Activated gamma-delta T cell treated with Interleukin-2 at 50 U/mL for 16 hours (primary cell): ENCODE measurements at regions not wholly inside any gene's neighbourhood (a gene's known extent, or its start where the extent isn't known, plus 50 kb on each side); places are given as distances from the start of the nearest gene placed in this dataset.
"Not testable (repeated sequence)": the region's sequence is repeated elsewhere in the genome, so short reads cannot be mapped to it uniquely, and the experiment has no call there.

Source experiments
- DNase-seq: peaks from one replicate; pipeline ENCODE4 v3.0.0-alpha.2; 2020

- DNase-seq: no peak
Observed at GRCh38 chr10:84007482-84007881, 131.8 kb upstream of the GHITM start.

GRCh38 chr10:84008878-84009277, 130.4 kb upstream of the GHITM start:
- peak; percentile 6 for DNase-seq

- DNase-seq: no peak
Observed at GRCh38 chr10:84012431-84012830, 126.9 kb upstream of the GHITM start.

- no peak for DNase-seq
Observed at GRCh38 chr10:84012831-84013458, 126.4 kb upstream of the GHITM start.

DNA sequence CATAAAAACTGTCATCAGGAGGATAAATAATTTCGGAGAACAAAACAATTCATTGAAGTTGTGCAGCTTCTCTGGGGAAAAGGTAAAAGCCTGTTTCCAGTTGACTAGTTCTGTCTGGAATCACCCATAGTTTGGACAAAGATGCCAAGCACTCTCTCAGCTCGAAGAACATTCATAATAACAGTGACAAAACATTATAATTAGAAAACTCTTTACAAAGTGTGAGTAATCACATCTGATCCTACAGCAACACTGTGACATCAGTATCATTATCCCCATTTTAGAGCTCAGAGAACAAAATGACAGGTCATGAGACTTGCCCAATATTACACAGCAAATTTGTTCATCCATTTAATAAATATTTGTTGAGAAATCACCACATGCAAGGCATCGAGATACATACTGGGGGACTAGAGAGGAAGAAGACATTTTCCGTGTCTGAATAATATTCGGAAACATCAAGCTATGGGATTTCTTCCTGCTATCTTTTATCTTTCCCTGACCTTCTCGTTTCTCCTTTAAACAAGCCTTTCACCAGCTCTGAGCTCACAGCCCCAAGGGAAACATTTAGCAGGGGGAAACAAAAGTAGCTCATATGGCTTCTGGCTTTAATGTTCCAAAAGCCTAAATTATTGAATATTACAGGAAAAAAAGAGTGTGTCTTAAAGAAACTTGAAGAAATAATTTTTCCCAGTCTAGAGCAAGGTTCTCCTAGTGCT, 123.3 kb upstream of the GHITM start:
- no peak for DNase-seq

GRCh38 chr10:84018826-84019225, 120.5 kb upstream of the GHITM start:
- no peak for DNase-seq

DNA sequence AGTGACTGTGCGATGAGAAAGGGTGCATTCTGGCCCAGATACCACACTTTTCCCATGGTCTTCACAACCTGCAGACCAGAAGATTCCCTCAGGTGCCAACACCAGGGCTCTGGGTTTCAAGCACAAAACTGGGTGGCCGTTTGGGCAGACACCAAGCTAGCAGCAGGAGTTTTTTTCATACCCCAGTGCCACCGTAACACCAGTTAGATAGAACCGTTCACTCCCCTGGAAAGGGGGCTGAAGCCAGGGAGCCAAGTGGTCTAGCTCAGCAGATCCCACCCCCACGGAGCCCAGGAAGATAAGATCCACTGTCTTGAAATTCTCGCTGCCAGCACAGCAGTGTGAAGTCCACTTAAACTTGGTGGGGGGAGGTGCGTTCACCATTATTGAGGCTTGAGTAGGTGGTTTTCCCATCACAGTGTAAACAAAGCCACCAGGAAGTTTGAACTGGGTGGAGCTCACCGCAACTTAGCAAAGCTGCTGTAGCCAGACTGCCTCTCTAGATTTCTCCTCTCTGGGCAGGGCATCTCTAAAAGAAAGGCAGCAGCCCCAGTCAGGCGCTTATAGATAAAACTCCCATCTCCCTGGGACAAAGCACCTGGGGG, 119.4 kb upstream of the GHITM start:
- DNase-seq: not testable (repeated sequence)

GRCh38 chr10:84026821-84027257, 112.5 kb upstream of the GHITM start:
- DNase-seq: no peak

DNA sequence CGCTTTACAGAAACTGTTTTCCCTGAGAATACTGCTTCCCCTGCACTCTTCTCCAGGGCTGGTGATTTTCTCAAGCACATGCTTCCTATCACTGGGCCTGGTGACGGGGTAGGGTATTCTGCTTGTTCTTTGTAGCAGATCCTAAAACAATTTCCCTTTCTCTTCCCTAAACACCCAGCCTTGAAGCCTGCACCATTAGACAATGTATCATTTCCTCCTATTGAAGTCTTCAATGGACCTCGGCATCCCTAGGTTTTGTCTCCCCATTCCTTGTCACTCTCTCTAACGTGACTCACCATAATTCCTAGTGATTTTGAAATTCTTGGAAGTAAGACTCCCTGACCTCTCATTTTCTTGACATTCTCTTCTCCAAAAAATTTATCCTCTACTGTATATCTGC, 109.5 kb upstream of the GHITM start:
- no peak for DNase-seq

DNA sequence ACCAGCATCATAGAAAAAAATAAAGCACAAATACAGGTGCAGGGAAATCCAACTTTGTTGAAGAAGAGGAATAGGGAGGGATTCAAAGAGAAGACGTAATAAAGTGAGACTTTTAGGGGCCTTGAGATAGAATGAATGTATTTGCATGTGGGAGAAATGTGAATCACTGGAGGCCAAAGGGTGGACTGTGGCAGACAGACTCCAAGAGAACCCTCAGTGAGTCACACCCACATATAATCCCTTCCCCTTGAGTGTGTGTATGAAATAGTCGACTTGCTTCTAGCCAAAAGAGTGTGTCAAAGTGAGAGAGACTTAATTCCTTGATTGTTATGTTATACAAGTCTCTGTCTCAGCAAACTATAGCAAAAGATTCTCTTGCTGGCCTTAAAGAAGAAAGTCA, 101.3 kb upstream of the GHITM start:
- no peak for DNase-seq

DNA sequence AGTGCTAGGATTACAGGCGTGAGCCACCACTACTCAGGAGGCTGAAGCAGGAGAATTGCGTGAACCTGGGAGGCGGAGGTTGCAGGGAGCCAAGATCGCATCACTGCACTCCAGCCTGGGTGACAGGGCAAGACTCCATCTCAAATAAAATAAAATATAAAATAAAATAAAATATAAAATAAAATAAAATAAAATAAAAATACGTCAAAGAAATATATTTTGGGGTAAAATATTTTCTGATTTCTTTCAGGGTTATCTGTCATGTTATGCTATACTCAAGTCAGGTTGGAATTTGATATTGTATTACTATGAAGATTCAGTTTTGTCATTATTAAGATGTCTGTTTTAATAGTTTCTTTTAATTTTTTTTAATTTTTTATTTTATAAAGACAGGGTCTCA, 99.4 kb upstream of the GHITM start:
- no peak for DNase-seq

GRCh38 chr10:84047258-84048010, 91.9 kb upstream of the GHITM start:
- no peak for DNase-seq

DNA sequence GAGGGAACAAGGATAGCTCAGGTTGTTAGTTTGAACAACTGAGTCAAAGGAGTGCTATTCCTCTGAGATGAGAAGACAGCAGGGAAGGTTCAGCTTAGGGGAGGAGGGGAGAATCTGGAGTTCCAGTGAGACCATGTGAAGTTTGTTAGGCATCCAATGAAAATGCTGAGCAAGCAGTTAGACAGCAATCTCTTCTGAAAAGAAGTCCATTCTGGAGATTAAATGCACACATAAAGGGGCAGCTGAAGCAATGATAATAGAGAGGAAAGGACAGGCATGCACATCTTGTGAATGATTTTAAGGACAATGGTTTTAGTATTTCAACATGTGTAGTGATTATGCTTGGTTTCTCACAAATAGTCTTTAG, 89.7 kb upstream of the GHITM start:
- no peak for DNase-seq

- no peak for DNase-seq
Observed at GRCh38 chr10:84053626-84054025, 85.7 kb upstream of the GHITM start.

GRCh38 chr10:84054743-84055142, 84.6 kb upstream of the GHITM start:
- DNase-seq: no peak

DNA sequence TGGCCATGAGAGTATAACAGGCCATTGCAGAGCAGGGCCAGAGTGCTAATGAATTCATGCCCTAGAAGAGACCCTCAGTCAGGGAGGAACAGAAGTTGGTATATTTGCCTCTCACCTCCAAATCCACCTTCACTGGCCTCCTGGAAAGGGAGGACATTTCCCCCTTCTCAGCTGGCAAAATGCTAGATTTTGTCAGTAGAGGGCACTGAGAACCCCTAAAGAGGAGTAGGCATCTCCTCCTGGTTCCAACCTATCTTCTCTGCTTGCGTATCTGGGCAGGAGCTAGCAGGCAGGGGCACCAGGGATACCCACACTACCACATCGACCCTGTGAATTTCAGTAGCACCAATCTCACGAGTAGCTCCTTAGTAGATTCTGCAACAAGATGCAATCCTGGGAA, 79.8 kb upstream of the GHITM start:
- no peak for DNase-seq

- no peak for DNase-seq
Observed at GRCh38 chr10:84063440-84063839, 75.9 kb upstream of the GHITM start.

GRCh38 chr10:84065804-84066601, 73.3 kb upstream of the GHITM start:
- no peak for DNase-seq

- DNase-seq: no peak
Observed at GRCh38 chr10:84074521-84074920, 64.8 kb upstream of the GHITM start.

DNA sequence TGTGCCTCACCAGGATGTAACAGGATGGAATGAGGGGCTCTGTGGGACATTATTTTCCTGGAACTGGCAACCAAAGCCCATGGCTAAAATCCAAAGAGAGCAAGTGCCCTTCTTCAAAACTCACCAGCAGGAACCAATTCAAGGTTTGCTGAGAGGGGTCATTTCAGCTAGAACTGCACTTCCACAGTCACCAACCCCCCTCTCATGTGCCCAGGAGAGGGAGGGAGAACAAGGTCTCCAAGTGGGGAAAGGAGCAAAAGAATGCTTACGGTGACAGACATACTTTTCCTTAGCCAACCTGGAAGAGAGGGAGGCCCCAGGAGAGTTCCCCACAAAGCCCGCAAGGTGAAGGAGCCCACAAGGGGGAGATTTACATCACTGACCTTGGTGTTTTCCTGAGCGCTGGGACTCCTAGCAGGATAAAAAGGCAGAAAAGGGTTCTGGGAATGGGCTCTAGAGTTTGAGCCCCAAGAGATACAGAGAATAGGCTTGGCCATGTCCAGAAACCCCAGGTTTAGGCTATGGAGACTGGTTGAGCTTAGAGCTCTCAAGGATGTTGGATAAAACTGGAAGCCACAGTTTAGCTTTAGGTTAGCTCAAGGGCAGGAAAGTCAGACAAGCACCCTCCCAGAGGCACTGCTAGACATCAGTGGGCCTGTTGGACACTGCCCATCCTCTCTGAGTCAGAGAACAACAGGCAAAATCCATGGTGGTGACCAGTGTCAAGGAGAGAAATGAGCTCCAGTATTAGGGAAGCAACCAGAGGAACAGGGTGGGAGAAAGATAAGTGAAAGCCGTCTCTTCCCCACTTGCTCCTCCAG, 63.9 kb upstream of the GHITM start:
- DNase-seq: no peak

DNA sequence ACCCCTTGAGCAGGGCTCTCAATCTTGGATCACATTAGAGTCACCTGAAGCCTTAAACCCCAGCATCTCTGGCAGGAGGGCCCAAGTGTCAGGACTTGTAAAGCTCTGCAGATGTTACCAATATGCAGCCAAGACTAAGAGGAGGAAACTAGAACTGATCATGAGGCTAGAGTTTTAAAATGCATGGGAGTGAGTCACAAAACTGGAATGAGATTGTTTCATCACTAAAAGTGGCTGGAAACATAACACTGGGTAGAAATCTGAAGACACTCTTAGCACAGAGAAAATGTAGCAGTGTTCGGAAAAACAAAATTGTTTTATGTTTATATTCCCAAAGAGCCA, 63.3 kb upstream of the GHITM start:
- no peak for DNase-seq

DNA sequence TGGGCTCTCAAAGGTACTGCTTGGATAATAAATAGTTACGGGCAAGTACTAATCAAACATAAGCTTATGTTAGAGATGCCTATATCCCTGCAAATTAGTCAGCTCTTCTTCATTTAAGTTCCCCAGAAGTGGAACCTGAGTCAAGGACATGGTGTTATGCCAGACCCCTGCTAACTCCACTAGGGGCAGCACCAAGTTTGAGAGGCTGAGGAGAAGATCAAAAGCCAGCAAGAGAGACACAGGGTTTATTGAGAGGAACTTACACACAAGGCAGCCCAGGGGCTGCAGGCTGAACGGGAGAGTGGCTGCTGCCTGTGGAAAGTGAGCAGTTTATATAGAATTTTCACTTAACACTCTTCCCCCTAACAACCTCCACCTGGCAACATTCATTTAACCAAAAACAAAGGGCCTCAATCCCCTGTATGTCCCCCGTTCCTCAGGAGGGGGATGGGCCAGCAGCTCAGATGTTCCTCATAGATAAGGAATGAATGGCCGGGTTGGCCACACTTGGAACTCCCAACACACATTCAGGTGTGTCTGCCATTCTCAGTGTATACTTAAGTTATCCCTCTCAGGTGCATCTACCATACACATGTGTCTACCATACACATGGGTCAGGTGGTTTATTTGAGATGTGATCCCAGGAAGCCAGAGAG, 62.6 kb upstream of the GHITM start:
- DNase-seq: no peak
